ENCODE measurements at regions not wholly inside any gene's neighbourhood (a gene's known extent, or its start where the extent isn't known, plus 50 kb on each side); places are given as distances from the start of the nearest gene placed in this dataset.

DNA sequence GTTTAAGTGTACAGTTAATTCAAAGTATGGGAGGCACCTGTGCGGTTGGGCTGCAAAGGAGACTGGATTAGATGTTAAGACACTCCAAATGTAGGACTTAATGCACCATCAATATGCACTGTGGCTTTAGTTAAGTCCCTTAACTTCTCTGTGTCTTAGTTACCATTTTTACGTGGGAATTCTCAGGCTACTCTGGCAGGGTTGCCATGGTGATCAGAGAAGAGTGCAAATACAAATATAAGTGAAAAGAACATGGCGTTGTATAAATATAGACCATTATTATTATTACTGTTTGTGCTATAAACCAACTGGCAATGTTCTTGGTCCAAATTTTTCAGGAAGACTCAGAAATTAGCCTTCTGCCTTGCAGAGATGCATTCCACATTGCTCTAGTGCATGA is 595.6 kb downstream of the NPHP4 start:
- in situ Hi-C loops (cut with MboI; ENCODE audit: low pct_unique_long_range_greater_than_20kb, low sequenced_read_pairs) = no loop called here

DNA sequence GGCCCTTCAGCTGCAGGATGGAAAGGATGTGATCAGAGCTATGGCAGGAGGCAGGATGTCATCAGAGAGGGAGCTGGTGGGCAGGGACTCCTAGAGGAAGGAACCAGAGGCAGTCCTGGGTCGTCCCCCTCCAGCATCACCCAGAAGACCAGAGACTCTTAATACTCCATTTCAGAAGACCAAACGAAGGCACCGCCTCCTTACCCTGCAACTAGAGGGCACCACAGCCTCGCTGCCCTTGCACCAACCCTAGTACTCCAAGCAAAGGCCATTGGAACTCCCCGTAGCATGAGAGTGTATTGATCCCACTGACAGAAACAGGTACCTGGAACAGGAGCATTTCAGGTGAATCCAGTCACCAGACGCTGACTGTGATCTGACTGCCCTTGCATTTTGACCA is 598.1 kb downstream of the NPHP4 start:
- no peak for DNase-seq
- in situ Hi-C loops (cut with MboI; ENCODE audit: low pct_unique_long_range_greater_than_20kb, low sequenced_read_pairs) = no loop called here

More for the DNA sequence above, 595.6 kb downstream of the NPHP4 start:
- DNase-seq = no peak

- in situ Hi-C loops (cut with MboI; ENCODE audit: low pct_unique_long_range_greater_than_20kb, low sequenced_read_pairs) = no loop called here
- DNase-seq = no peak
These were observed 598.6 kb downstream of the NPHP4 start for GRCh38 chr1:5393603-5394002.

- in situ Hi-C loops (cut with MboI; ENCODE audit: low pct_unique_long_range_greater_than_20kb, low sequenced_read_pairs) = no loop called here
- no peak for DNase-seq
These were observed 599.1 kb downstream of the NPHP4 start for GRCh38 chr1:5393146-5393545.

DNA sequence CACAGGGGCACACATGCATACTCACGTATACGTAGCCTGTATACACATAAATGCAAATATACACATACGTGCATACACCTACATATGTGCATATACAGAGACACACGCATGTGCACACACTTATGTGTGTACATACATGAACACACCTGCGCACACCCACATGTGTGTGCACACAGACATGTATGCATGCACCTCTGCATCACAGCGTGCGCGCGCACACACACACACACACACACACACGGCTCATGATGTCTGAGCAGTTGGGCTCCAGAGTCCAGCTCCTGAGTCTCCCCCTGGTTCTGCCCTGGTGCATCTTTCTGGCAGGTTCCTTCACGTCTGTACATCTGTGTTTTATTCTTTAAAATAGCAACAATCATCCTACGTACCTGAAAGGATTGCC is 600.5 kb downstream of the NPHP4 start:
- DNase-seq = no peak
- in situ Hi-C loops (cut with MboI; ENCODE audit: low pct_unique_long_range_greater_than_20kb, low sequenced_read_pairs) = no loop called here

GRCh38 chr1:5390504-5390903 is 601.7 kb downstream of the NPHP4 start:
- no peak for DNase-seq
- in situ Hi-C loops (cut with MboI; ENCODE audit: low pct_unique_long_range_greater_than_20kb, low sequenced_read_pairs) = no loop called here

DNA sequence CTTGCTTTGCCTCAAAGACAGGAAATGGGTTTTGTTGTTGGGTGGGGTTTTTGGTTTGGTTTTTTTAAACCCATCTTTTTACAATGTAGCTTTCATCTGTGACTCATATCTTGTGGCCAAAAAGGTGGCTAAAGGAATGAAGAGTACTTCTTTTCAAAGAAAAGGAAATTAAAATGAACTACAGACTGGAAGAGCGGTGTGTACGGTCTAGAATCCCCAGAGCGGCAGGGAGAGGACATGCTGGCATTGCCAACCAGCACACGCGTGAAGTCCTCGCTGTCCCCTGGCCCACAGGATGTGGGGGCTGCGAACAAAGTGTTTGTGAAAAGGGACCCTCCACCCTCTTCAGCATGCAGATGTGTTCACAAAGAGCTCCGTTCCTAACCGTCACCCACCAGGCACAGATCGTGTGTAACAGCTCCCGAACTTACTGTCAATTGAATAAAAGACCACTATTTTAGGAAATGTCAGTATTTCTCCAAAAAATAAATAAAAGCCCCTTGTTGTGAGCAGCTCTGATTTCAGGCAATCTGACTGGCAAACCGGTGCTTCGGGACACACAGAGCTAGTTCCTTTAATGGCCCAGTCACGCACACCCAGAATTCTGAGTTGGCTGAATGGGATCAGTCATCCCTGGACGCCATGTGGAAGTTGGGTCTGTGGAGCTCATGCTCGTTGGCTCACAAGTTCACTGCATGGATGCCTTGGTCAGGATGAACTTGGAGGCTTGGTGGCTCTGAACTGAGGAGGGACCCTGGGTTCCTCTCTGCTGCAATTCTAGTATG is 602.9 kb downstream of the NPHP4 start:
- in situ Hi-C loops (cut with MboI; ENCODE audit: low pct_unique_long_range_greater_than_20kb, low sequenced_read_pairs) = no loop called here
- DNase-seq = no peak

DNA sequence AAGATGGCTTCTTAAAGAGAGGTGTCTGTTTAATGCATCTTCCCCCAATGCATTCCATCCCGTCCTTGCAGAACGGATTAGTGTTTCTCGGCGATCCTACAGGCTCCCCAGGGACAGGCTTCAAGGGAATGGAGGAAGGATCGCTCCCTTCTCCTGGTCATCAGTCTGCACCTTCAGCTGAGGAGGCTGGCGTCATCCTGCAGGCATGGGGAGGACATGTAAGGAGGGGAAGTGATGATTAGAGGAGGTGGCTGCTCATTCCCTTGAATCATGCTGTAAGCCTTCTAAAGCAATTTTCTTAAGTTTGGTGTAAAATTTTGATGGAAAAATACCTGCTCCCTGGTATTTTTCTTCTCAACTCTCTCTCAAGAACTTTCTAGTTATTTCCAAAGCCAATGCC is 603.6 kb downstream of the NPHP4 start:
- DNase-seq = no peak
- in situ Hi-C loops (cut with MboI; ENCODE audit: low pct_unique_long_range_greater_than_20kb, low sequenced_read_pairs) = no loop called here

DNA sequence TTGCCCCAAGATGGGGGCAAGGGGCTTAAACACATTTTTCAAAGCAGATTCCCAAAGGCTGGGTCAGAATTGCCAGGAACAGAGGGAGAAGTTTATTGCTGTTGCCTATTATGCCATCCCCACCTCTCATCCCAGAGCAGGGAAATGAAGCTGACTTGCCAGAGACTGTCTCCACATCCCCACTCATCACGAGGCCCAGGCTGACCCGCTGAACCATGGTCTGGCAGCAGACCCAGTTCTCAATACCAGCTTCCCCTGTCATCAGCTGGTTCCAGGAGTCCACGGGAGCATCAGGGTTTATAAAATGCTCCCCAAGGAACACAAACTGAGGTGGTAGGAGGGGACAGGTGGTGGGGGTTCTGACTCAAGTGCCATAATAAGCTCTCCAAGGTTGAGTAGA is 605.9 kb downstream of the NPHP4 start:
- DNase-seq = no peak
- in situ Hi-C loops (cut with MboI; ENCODE audit: low pct_unique_long_range_greater_than_20kb, low sequenced_read_pairs) = no loop called here

DNA sequence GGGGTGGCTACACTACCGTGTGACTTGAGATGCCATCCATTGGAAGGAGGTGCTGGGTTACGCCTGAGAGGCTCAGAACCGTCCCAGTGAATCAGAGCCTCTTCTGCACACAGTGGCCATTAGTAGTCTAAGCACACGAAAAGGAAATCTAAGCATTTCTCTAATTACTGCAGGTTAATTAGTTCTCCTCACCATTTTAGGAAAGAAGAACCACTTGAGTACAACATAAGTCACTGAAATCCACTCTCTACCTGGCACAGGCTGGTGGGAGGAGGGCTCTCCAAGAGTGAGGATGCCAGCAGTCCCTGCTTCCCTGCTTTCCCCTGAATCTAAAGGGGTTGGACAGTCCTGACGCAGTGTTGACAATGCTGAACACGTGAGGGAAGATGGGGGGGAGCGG is 606.3 kb downstream of the NPHP4 start:
- DNase-seq = no peak
- in situ Hi-C loops (cut with MboI; ENCODE audit: low pct_unique_long_range_greater_than_20kb, low sequenced_read_pairs) = no loop called here

DNA sequence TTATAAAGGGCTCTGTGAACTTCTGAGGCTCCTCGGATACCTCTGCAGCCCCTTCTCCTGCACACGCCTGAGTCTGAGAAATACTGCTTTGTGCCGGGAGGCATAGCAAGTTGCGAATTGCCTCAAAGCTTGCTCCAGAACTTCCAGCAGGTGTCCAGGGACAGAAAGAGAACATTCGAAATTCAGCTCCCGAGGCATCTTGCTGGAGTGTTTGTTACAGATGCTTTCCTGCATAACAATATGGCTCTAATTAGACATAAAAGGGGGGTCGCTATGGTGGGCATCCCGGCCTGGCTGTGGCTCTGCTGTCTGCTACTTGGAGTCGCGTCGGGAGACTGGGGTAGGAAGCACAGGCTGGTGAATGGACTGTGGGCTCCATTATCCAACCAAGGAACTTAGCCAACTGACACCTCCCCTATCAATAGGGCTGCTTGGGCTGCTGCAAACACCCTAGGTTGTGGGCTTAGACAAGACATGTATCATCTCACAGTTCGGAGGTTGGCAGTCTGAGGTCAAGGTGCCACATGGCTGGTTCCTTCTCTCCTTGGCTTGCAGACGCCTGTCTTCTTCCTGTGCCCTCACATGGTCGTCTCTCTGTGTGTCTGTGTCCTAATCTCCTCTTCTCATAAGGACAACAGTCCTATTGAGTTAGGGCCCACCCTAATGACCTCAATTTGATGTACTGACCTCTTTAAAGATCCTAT is 607.0 kb downstream of the NPHP4 start:
- in situ Hi-C loops (cut with MboI; ENCODE audit: low pct_unique_long_range_greater_than_20kb, low sequenced_read_pairs) = no loop called here
- no peak for DNase-seq

DNA sequence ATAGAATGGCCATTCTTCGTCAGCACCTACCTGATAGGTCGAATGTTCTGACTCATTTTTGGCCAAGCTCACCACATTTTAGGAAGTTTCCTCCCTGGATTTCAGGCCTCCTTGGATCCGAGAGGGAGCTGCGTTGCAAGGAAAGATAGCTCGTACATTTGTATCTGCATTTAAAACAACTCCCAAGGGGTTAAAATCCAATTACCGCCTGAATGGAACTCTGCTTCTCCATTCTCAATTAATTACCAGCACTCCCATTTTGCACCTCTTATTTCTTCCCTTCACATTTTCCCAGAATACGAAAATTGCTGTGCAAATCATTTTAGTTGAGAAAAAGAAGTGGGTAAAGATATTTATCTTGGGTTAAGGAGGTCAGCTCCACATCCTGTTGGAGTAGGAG is 610.7 kb downstream of the NPHP4 start:
- DNase-seq = no peak
- in situ Hi-C loops (cut with MboI; ENCODE audit: low pct_unique_long_range_greater_than_20kb, low sequenced_read_pairs) = no loop called here

DNA sequence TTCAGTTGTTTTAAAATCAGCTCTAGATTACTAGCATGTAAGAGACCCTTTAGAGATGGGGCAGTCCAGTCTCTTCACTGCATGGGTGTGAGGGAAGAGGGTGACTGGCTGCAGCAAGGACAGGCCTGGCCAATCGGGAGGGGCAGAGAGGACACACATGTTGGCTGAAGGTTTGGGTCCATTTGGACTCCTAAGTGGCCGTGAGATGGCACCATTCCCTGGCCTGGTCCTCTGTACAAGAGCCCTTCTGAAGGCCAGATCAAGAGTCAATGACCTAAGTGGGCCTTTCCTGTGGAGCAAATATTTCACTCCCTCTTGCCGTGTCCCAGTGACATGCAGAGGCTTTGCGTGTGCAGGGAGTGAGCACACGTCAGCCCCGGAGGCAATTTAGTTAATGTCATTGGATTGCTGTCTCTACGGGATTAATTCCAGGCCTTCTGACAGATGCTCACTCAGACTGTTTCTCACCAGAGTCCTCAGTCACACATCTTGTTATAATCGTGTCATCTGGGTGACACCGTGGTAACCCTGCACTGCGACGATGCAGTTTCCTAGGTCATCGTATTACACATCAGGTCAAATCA is 613.0 kb downstream of the NPHP4 start:
- DNase-seq = no peak
- in situ Hi-C loops (cut with MboI; ENCODE audit: low pct_unique_long_range_greater_than_20kb, low sequenced_read_pairs) = no loop called here

DNA sequence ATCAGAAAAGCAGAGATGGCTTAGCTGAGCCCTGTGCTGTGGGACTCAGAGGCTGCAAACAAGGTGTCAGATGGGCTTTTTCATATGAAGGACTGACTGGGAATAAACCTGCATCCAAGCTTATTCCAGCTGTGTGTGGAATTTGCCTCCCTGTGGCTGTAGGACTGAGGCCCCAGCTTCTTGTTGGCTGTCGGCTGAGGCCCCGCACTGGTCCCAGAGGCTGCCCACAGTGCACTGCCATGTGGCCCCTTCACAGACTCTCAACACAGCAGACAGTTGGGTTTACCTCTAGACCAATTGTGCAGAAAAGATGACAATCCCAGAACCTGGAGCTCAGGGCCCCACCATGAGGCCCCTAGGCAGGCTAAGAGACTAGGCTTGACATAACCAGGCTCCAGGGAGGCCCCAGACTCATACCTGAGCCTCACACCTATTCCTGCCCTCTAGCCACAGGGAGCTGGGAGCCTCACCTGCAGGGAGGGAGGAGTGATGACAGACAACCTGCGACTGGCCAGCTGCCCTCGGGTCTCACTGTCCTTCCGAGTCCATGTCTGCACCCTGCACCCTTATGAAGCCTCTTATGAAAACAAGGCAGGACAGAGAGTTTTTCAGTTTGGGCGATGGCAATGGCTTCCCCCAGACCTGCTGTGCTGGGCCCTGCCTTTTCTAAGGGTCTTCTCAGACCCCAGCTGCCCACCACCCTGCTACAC is 615.5 kb downstream of the NPHP4 start:
- in situ Hi-C loops (cut with MboI; ENCODE audit: low pct_unique_long_range_greater_than_20kb, low sequenced_read_pairs) = no loop called here
- no peak for DNase-seq

- DNase-seq = no peak
These were observed 616.7 kb downstream of the NPHP4 start for GRCh38 chr1:5375481-5375880.

GRCh38 chr1:5374192-5374591 is 618.0 kb downstream of the NPHP4 start:
- in situ Hi-C loops (cut with MboI; ENCODE audit: low pct_unique_long_range_greater_than_20kb, low sequenced_read_pairs) = no loop called here
- DNase-seq = no peak

More at GRCh38 chr1:5375481-5375880, 616.7 kb downstream of the NPHP4 start:
- in situ Hi-C loops (cut with MboI; ENCODE audit: low pct_unique_long_range_greater_than_20kb, low sequenced_read_pairs) = no loop called here

DNA sequence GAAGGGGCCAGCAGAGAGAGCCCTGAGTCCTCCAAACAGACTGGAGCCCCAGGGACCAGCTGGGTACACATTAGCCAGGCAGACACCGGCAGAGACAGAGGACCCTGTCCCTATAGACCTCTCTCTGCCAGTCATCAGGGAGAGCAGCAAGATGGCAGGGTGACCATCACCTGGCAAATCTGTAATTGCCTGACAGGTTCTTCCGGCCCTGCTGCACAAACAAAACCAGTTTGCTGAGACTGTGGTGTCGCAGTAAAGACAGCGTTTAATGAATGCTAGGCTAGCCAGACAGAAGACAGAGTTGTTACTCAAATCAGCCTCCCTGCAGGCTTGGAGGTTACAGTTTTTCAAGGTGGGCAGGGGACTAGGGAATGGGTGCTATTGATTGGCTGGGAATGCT is 618.9 kb downstream of the NPHP4 start:
- DNase-seq = no peak
- in situ Hi-C loops (cut with MboI; ENCODE audit: low pct_unique_long_range_greater_than_20kb, low sequenced_read_pairs) = no loop called here

DNA sequence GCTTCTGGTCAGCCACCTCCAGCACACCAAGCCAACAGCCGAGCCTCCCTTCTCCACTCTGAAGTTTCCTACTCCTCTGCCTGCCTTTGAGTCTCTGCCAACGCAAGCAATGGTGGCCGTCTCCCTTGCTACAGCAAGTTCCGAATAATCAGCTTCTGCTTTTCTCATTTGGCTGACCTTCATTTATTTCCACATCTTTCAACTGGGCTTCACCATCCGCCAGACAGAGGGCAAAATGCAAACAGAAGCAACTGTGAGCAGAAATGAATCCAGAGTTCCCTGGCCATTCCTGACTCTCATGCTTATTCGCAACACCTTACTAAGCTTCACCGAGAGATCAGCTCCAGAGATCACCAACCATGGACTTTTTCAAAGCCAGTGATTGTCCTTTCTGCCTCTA is 621.0 kb downstream of the NPHP4 start:
- in situ Hi-C loops (cut with MboI; ENCODE audit: low pct_unique_long_range_greater_than_20kb, low sequenced_read_pairs) = no loop called here
- DNase-seq = no peak

GRCh38 chr1:5370311-5370710 is 621.9 kb downstream of the NPHP4 start:
- in situ Hi-C loops (cut with MboI; ENCODE audit: low pct_unique_long_range_greater_than_20kb, low sequenced_read_pairs) = no loop called here
- DNase-seq = no peak

GRCh38 chr1:5369223-5369622 is 623.0 kb downstream of the NPHP4 start:
- no peak for DNase-seq
- in situ Hi-C loops (cut with MboI; ENCODE audit: low pct_unique_long_range_greater_than_20kb, low sequenced_read_pairs) = no loop called here

Measured in KBM-7 (cell line).